Hepatic stellate cell (primary cell): ENCODE measurements at regions not wholly inside any gene's neighbourhood (a gene's known extent, or its start where the extent isn't known, plus 50 kb on each side); places are given as distances from the start of the nearest gene placed in this dataset.
"Not testable (repeated sequence)": the region's sequence is repeated elsewhere in the genome, so short reads cannot be mapped to it uniquely, and the experiment has no call there.

Experiments
- DNase-seq: peaks from one replicate; pipeline ENCODE4 v3.0.0; 2011; ENCODE audit warnings: low spot score

DNA sequence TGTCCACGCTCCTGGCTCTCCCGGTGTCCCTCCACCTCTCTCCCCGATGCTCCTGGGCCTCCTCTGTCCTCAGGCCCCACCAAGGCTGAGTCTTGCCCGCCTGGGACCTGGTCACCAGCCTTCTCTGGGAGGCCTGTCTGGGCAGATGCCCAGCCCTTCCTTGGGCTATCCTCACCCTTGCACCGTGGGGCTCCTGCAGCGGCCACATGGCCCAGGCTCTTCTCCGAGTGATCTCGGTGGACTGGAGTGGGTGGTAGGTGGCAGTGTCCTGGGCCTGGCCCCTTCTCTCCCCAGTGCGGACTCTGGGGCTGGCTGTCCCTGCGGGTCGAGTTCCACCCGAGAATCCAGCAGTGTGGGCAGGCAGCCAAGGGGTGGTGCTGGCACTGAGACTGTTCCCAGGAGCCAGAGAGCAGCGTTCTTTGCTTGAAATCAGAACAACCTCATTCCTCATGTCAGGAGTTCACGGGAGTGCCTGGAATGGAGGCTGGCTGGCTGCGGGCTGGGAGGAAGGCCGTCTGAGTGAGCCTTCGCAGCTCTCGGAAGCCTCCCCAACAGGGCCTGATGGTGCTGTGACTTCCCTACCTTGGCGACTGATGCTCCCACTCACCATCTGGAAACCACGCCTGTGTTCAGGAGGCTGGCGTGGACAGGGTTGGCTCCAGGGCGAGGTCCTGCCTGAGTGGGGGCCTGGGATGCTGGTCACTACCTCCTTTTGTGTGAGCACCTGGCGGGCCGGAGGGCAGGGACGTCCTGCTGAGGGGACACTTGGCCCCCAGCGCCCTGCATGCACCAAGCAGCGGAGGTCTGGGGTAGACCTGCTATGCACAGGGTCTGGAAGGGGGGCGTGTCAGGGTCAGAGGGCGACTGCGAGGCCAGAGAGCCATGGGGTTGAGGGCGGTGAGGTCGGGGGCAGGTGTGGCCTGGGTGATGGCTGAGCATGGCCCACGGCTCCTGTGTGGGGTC, 113.9 kb downstream of the TMEM121 start:
- not testable (repeated sequence) for DNase-seq

DNA sequence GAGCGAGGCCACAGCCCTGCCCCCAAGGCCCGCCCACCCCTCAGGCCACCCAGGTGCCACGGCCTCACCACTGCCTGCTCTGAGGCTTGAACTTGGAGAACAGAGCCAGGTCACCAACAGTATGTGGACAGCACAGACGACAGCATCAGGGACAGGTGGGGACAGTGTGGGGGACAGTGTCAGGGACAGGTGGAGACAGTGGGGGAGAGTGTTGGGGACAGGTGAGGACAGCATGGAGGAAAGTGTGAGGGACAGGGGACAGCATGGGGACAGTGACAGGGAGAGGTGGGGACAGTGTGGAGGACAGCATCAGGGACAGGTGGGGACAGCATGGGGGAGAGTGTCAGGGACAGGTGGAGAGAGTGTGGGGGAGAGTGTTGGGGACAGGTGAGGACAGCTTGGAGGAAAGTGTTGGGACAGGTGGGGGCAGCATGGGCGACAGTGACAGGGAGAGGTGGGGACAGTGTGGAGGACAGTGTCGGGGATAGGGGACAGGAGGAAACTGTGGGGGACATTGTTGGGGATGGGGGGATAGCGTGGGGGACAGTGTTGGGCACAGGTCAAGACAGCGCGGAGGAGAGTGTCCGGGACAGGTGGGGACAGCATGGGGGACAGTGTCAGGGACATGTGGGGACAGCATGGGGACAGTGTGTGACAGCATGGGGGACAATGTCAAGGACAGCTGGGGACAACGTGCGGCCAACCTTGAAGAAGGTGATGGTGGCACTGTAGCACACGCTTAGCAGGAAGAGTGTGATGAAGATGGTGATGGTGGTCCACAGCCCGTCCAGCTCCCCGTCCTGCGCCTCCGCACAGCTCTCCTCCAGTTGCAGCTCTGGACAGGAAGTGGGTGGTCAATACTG, 114.9 kb downstream of the TMEM121 start:
- DNase-seq, result no peak

DNA sequence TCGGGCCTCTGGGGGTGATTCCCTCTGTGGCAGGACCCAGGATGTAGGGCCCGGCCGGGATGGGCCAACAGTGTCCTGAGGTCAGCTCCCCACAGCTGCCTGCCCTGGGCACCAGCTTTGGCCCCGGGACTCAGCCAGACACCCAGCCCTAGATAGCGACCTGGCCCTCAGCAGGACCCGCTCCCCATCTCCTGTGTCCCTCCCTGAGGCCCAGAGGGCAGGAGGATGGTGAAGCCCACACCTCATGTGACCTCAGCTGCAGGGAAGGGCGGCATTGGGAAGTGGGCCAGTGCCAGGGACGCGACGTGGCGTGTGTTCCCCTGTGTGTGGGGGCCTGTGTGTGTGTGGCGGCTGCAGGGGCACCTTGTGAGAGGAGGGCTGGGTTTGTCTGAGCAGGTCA, 115.6 kb downstream of the TMEM121 start:
- not testable (repeated sequence) for DNase-seq

DNA sequence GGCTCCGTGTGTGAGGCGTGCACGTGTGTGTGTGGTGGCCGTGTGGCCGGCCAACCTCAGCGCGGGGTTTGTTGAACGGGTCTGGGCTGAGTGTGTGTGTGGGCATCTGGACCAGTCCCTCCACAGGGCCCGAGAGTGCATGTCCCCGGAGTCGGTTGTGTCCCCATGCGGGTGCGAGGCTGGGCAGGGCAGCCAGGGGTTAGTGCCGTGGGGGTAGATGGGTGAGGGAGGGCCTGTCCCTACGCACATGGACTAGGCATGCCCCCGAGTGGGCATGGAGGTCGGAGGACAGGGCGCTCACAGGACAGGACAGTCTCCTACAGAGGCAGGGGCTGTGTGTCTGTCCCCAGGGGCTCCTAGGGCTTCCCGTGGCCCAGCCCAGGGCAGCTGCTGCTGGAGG, 116.1 kb downstream of the TMEM121 start:
- DNase-seq, result not testable (repeated sequence)

DNA sequence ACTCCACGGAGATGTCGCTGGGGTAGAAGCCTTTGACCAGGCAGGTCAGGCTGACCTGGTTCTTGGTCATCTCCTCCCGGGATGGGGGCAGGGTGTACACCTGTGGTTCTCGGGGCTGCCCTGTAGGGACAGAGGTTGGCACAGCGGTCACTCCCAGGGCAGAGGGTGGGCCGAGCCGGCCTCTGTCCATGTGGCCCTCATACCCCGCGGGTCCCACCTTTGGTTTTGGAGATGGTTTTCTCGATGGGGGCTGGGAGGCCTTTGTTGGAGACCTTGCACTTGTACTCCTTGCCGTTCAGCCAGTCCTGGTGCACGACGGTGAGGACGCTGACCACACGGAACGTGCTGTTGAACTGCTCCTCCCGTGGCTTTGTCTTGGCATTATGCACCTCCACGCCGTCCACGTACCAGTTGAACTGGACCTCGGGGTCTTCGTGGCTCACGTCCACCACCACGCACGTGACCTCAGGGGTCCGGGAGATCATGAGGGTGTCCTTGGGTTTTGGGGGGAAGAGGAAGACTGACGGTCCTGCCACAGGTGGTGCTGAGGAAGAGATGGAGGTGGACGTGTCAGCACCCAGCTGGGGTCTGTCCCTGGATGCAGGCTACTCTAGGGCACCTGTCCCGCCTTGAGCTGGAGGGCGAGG, 117.1 kb downstream of the TMEM121 start:
- not testable (repeated sequence) for DNase-seq

DNA sequence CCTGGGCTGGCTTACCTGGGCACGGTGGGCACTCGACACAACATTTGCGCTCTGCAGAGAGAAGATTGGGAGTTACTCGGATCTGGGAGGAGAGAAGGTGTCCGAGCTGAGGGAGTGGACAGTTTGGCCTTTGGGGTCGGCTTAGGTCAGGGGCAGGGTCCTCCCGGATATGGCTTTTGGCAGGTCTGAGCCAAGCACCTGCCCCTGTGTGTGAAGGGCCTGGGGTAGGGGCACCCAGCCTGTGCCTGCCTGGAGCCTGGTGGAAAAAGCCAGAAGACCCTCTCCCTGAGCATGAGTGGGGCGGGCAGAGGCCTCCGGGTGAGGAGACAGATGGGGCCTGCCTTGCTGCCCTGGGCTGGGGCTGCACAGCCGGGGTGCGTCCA, 117.7 kb downstream of the TMEM121 start:
- DNase-seq, result not testable (repeated sequence)

DNA sequence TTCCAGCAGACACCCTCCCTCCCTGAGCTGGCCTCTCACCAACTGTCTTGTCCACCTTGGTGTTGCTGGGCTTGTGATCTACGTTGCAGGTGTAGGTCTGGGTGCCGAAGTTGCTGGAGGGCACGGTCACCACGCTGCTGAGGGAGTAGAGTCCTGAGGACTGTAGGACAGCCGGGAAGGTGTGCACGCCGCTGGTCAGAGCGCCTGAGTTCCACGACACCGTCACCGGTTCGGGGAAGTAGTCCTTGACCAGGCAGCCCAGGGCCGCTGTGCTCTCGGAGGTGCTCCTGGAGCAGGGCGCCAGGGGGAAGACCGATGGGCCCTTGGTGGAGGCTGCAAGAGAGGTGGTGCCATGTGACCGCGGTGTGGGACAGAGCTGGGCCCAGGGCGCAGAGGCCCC, 118.1 kb downstream of the TMEM121 start:
- not testable (repeated sequence) for DNase-seq

DNA sequence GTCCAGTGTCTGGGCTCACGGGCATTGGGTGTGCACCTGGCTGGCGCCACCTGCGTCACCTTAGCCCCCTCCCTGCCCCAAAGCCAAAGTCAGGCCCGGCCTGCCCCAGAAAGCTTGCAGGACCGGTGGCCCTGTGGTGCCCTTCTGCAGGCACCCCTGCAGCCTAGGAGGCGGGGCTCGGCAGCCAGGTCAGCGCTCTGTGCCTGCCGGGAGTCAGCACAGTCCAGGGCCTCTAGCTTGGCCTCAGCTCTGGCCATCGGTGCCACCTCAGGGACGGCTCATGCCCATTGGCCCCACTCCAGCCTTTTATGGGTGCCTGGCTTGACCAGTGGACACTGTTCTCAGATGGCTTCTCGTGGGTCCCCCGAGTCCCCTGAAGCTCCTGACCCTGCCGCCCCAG, 118.5 kb downstream of the TMEM121 start:
- not testable (repeated sequence) for DNase-seq

DNA sequence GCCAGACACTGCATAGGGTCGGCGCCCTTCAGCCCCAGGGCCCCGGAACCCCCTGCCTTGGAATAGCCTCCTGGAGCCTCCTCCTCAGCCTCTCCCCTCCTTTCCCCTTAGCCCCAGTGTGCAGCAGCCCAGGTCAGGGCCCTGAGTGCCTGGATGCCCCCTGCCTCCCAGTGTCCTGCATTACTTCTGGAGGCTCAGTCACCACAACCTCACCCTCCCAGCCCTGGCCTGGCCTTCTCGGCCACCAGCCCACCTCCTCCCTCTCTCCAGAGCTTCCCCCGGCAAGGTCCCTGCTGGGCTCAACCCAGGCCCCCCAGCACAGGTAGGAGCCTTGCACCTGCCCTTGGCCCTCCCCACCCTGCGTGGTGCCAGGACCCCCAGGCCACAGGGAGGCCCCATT, 119.0 kb downstream of the TMEM121 start:
- not testable (repeated sequence) for DNase-seq

DNA sequence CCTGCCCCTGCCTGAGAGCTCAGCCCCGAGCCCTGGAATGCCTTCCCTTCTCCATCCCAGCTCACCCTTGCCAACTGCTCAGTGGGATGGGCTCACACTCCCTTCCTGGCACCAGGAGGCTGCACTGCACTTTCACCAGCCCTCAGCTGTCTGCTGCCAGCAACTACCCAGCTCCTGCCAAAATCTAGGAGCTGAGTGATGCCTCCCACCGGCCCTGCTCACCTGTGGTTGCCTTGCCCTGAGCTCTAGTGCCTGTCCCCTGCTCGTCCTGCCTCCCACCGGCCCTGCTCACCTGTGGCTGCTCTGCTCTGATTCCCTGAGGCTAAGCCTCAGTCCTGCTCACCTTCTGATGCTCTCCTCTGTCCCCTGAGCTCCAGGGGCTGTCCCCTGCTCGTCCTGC, 119.8 kb downstream of the TMEM121 start:
- DNase-seq, result no peak

DNA sequence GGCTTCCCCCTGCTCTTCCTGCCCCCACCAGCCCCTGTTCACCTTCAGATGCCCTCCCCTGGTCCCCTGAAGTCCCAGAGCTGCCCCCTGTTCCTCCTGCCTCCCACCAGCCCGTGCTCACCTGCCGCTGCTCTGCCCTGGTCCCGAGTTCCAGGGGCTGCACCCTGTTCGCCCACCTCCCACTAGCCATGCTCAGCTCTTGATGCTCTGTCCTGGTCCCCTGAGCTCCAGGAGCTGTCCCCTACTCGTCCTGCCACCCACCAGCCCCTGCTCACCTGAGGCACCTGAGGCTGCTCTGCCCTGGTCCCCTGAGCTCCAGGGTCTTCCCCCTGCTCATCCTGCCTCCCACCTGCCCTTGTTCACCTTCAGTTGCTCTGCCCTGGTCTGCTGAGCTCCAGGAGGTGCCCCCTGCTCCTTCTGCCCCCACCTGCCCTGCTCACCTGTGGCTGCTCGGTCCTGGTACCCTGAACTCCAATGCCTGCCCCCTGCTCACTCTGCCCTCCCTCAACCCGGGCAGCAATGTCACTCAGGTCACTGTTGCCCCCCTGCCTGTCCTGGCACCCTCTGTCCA, 120.4 kb downstream of the TMEM121 start:
- not testable (repeated sequence) for DNase-seq

DNA sequence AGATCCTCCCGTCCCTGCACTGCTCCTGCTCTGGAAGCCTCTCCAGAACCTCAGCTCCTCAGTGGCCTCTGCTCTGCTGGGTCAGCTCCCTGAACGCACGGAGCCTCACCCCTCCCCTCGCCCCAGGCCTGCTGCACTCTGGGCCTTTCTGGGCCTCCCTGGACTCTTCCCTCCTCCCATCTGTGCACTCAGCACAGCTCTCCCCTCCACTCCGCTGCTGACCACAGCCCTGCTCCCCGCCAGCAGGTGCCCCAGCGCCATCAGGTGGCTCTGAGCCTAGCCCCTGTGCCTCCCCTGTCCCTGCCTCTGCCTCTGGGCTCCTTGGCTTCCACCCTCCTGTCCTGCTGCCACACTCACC, 121.0 kb downstream of the TMEM121 start:
- DNase-seq, result not testable (repeated sequence)

DNA sequence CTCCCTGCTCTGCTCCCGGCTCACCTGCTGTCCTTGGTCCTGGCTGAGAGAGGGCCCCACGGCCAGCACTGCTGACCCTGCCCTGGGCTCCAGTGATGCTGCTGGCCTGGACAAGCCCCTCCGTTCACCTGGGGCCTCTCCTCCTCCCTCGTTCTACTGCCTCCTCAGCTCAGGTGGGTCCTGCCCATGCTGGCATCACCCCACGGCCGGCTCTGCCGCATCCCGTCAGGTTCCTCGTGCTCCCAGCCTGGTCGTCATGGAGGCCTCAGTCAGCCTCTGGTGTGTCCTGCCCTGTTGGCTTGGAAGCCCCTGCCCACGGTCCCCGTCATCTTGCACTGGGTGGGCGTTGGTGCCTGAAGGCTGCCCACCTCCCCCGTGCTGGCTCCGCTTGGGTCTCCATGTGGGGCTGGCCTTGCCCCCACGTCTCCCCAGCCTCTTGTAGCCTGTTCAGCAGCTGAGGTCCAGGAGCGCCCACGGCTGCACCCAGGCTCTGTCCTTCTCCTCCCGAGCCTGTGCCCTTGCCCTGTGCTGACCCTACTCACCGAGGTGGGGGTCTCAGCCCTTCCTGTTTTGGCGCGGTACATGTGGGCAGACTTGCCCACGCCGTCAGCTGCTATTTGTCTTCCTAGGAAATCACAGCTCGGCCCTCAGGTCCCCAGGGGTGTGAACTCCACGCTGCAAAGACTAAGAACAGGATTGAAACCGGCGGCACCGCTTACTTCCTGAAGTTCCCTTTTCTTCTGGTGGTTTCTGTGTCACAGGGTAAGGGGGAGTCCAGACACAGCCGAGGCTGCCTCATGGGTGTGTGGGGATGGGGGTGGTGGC, 121.6 kb downstream of the TMEM121 start:
- no peak for DNase-seq

DNA sequence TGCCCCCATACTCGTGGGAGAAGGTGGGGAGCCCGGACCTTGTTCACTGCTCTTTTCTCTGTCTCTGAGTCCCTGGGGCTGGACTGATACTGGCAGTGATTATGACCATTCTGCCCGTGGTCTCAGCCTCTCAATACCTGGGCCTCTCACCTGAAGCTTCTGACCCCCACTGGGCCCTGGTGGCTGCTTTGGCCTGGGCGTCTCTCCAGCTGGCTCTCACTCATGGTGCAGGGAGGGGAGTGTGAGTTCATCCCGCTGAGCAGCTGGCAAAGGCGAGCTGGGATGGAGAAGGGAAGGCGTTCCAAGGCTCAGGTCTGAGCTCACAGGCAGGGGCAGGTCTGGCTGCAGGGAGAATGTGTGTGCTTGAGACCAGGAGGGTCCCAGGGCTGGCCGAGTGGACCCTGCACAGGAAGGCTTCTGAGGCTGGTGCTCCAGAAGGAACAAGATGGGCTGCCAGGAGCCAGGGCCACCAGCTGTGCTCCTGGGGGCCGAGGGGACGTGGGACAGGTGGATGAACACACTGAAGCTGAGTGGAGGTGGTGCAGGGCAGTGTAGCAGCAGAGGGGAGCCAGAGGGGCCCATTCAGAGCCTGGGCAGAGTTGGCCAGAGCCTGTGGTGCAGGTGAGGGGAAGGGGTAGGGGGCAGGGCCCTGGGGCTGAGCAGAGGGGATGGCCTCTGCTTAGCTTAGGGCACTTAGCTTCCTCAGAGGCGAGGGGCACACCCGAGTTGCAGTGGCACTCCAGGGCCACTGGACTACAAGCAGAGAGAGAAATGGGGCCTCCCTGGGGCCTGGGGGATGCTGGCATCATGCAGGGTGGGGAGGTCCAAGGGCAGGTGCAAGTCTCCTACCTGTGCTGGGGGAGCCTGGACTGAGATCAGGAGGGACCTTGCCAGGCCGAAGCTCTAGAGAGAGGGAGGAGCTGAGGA, 122.5 kb downstream of the TMEM121 start:
- not testable (repeated sequence) for DNase-seq

DNA sequence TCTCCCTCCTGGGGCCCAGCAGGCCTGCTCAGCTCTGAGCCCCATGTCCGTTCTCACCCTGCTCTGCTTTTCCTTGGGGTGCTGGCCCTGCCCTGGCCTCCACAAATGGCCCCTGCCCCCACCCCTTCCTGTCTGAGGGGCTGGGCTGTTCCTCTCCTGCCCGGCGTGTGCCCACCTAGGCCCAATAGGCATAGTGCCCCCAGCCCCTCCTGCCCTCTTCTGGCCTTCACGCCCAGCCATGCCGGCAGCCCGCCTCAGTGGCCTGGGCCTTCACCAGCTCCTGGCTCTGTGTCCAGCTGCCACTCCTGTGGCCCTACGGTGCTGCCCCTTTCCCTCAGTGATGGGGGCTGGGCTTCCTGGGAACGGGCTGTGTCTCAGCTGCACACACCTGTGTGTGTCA, 125.9 kb downstream of the TMEM121 start:
- not testable (repeated sequence) for DNase-seq

DNA sequence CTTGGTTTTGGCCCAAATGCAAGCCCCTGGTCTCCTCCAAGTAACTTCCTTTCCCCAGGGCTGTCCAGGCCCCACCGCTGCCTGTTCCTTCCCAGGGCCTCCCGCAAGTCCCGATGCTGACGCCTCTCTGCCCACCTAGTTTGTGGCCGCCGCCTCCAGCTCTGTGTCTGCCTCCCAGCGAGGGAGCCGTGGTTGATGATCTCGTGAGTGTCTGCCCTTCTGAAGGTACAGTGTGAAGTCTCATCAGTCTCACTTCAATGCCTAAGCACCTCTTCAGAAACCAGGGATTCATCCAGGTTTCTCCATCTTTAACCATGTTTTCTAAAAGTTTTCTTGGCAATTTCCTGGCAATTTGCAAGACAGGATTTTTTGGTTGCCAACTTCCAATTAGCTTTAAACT, 127.5 kb downstream of the TMEM121 start:
- not testable (repeated sequence) for DNase-seq

DNA sequence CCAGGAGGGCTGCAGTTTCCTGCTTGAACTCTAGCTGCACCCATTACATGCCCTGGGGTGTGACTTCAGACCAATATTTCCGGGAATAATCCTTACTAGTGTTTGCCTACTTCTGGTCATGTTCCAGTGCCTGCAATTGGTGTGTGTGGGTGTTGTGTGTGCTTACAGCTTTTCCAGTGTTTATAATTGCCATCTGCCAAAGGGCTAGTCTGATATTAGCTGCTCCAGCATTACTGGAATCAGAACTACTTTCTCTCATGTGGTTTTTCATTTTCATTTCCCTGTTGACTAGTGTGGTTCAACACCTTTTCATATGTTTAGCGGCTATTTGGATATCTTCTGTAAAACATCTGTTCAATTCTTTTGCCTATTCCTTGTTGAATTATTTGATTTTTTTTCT, 132.9 kb downstream of the TMEM121 start:
- DNase-seq, result not testable (repeated sequence)

DNA sequence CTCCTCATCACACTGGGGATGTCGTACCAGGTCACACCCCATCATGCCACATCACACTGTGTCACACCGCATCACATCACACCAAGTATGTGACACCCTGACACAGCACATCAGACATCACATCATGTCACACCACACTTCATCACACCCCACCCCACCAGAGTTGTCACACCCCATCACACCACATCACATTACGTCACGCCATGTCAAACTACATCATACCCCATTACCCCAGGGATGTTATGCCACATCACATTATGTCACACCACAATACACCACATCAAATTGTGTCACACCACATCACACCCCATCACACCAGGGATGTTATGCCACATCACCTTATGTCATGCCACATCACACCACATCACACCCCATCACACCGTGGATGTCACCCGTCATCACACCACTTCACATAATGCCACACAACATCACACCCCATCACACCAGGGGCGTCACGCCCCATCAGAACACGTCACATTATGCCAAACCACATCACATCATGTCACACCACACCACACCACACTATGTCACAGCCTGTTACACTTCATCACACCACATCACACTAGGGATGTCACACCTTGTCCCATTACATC, 133.6 kb downstream of the TMEM121 start:
- no peak for DNase-seq

DNA sequence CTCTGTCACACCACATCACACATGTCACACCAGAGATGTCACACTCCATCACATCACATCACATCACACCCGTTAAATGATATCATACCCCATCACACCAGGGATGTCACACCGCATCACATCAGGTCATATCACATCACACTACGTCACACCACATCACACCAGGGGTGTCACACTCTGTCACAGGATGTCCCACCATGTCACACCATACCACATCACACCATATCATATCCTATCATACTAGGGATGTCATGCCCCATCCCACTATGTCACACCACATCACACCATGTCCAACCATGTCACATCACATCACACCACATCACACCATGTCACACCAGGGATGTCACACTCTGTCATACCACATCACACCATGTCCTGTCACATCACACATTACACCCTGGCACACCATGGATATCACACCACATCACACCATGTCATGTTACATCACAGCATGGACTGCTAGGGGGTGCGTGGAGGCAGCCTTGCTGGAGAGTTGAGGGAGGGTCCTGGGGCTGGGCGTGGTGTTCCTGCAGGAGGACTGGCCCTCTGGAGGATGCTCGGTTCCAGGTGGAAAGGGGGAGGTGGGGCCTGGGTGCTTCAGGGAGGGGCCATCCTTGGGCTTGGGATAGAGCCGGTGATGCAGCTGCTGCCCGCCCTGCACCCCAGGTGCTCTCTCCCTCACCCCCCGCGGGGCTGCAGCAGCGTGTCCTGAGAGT, 134.6 kb downstream of the TMEM121 start:
- no peak for DNase-seq
